Mesodermal cell (in vitro differentiated cells): ENCODE measurements at regions not wholly inside any gene's neighbourhood (a gene's known extent, or its start where the extent isn't known, plus 50 kb on each side); places are given as distances from the start of the nearest gene placed in this dataset.
"Not testable (repeated sequence)": the region's sequence is repeated elsewhere in the genome, so short reads cannot be mapped to it uniquely, and the experiment has no call there.

Experiments used
- H3K27ac ChIP-seq: 2 replicates; pipeline ENCODE4 v1.7.0; 2013; ENCODE audit warnings: mild to moderate bottlenecking, low read depth, low read length, moderate library complexity; ENCODE audit not compliant: severe bottlenecking
- H3K36me3 ChIP-seq: 2 replicates; pipeline ENCODE4 v1.7.1; 2013; ENCODE audit warnings: mild to moderate bottlenecking, low read length, moderate library complexity; ENCODE audit not compliant: control insufficient read depth, insufficient read depth
- H3K4me1 ChIP-seq: one replicate; pipeline ENCODE4 v1.7.1; 2013; ENCODE audit warnings: mild to moderate bottlenecking, low read length; ENCODE audit not compliant: insufficient read depth, control insufficient read depth, poor library complexity, severe bottlenecking
- H3K4me3 ChIP-seq: 2 replicates; pipeline ENCODE4 v1.7.0; 2013; ENCODE audit warnings: low read length, control low read depth, mild to moderate bottlenecking; ENCODE audit not compliant: insufficient read depth, poor library complexity, severe bottlenecking; ENCODE audit errors: extremely low read depth
- H3K9me3 ChIP-seq: 2 replicates; pipeline ENCODE4 v1.7.1; 2013; ENCODE audit warnings: mild to moderate bottlenecking, low read length, moderate library complexity; ENCODE audit not compliant: control insufficient read depth
- WGBS, 2 experiments: methylation state at CpG; one replicate each; pipeline ENCODE4 v1.1.5; 2013; ENCODE audit warnings: missing lambda C conversion rate in 2 of 2; ENCODE audit not compliant: insufficient coverage in 2 of 2; 5-methylcytosine and 5-hydroxymethylcytosine counted together

GRCh38 chr17:45631941-45632340 lies 141.4 kb upstream of the PLEKHM1 start:
- 93 to 100% methylated on average over 2 of the region's 2 CpGs for WGBS, 2 experiments
- Histone ChIP-seq H3K36me3 (peaks cover 39% of the 10 kb centered on the region), H3K9me3 (no peaks in the 10 kb centered on the region)

GRCh38 chr17:45639297-45639849 lies 144.7 kb upstream of the CRHR1 start:
- H3K36me3 ChIP-seq, result peaks cover 7% of the 10 kb centered on the region
- 100% methylated on average over 1 of the region's 4 CpGs; no CpG with 5 or more reads in 1 of the 2 experiments for WGBS, 2 experiments
- H3K9me3 ChIP-seq, result no peaks in the 10 kb centered on the region
- H3K4me3 ChIP-seq, result no peak overlapping the region
- no peaks in the 10 kb centered on the region for H3K4me1 ChIP-seq
- H3K27ac ChIP-seq, result no peak overlapping the region

More at GRCh38 chr17:45631941-45632340, 141.4 kb upstream of the PLEKHM1 start:
- Histone ChIP-seq H3K4me3 (no peak overlapping the region), H3K4me1 (no peaks in the 10 kb centered on the region), H3K27ac (no peak overlapping the region)

- Histone ChIP-seq H3K9me3 (no peaks in the 10 kb centered on the region), H3K36me3 (peaks cover 7% of the 10 kb centered on the region), H3K27ac (no peak overlapping the region), H3K4me3 (no peak overlapping the region), H3K4me1 (no peaks in the 10 kb centered on the region)
- 18 to 46% methylated on average over 2 to 3 of the region's 3 CpGs for WGBS, 2 experiments
Observed at GRCh38 chr17:45640141-45640850, 143.8 kb upstream of the CRHR1 start.

- Histone ChIP-seq H3K4me1 (no peaks in the 10 kb centered on the region), H3K27ac (no peak overlapping the region), H3K4me3 (no peak overlapping the region), H3K36me3 (no peaks in the 10 kb centered on the region), H3K9me3 (no peaks in the 10 kb centered on the region)
- WGBS, 2 experiments, result 93 to 98% methylated on average over 3 to 4 of the region's 5 CpGs
Observed at GRCh38 chr17:45641541-45641940, 142.6 kb upstream of the CRHR1 start.

- no peaks in the 10 kb centered on the region for H3K36me3 ChIP-seq
- 90 to 93% methylated on average over 6 to 7 of the region's 10 CpGs for WGBS, 2 experiments
- H3K9me3 ChIP-seq, result no peaks in the 10 kb centered on the region
- H3K27ac ChIP-seq, result no peak overlapping the region
- H3K4me1 ChIP-seq, result no peaks in the 10 kb centered on the region
- no peak overlapping the region for H3K4me3 ChIP-seq
Observed at GRCh38 chr17:45643591-45643990, 140.5 kb upstream of the CRHR1 start.

- H3K36me3 ChIP-seq, result not testable (repeated sequence)
- 80 to 100% methylated on average over 1 of the region's 1 CpG for WGBS, 2 experiments
Observed at GRCh38 chr17:45644637-45645036, 139.5 kb upstream of the CRHR1 start.

GRCh38 chr17:45645330-45645729 lies 138.8 kb upstream of the CRHR1 start:
- Histone ChIP-seq H3K27ac (no peak overlapping the region), H3K4me3 (no peak overlapping the region), H3K36me3 (no peaks in the 10 kb centered on the region), H3K9me3 (no peaks in the 10 kb centered on the region), H3K4me1 (peaks cover 1% of the 10 kb centered on the region)
- WGBS, 2 experiments, result 91 to 100% methylated on average over 2 of the region's 3 CpGs

More at GRCh38 chr17:45644637-45645036, 139.5 kb upstream of the CRHR1 start:
- H3K4me3 ChIP-seq, H3K4me1 ChIP-seq, H3K27ac ChIP-seq, H3K9me3 ChIP-seq: not testable (repeated sequence)

GRCh38 chr17:45646288-45646988 lies 137.7 kb upstream of the CRHR1 start:
- no peaks in the 10 kb centered on the region for H3K36me3 ChIP-seq
- no peak overlapping the region for H3K4me3 ChIP-seq
- no peak overlapping the region for H3K27ac ChIP-seq
- 70 to 75% methylated on average over 11 to 12 of the region's 12 CpGs for WGBS, 2 experiments
- peaks cover 6% of the 10 kb centered on the region for H3K4me1 ChIP-seq
- H3K9me3 ChIP-seq, result no peaks in the 10 kb centered on the region

GRCh38 chr17:45648642-45649041 lies 135.5 kb upstream of the CRHR1 start:
- no peak overlapping the region for H3K4me3 ChIP-seq
- no peaks in the 10 kb centered on the region for H3K36me3 ChIP-seq
- no peak overlapping the region for H3K27ac ChIP-seq
- WGBS, 2 experiments, result 65 to 77% methylated on average over 2 to 5 of the region's 6 CpGs
- no peaks in the 10 kb centered on the region for H3K9me3 ChIP-seq
- peaks cover 6% of the 10 kb centered on the region for H3K4me1 ChIP-seq

GRCh38 chr17:45649796-45650195 lies 134.3 kb upstream of the CRHR1 start:
- no peaks in the 10 kb centered on the region for H3K36me3 ChIP-seq
- H3K27ac ChIP-seq, result no peak overlapping the region
- 83 to 85% methylated on average over 4 to 5 of the region's 5 CpGs for WGBS, 2 experiments
- H3K9me3 ChIP-seq, result no peaks in the 10 kb centered on the region
- H3K4me3 ChIP-seq, result no peak overlapping the region
- H3K4me1 ChIP-seq, result peaks cover 6% of the 10 kb centered on the region

GRCh38 chr17:45650561-45650960 lies 133.6 kb upstream of the CRHR1 start:
- WGBS, 2 experiments, result 54 to 62% methylated on average over 8 to 10 of the region's 10 CpGs
- Histone ChIP-seq H3K36me3 (no peaks in the 10 kb centered on the region), H3K4me1 (peaks cover 6% of the 10 kb centered on the region), H3K4me3 (no peak overlapping the region), H3K27ac (no peak overlapping the region), H3K9me3 (no peaks in the 10 kb centered on the region)
